ENCODE measurements at regions not wholly inside any gene's neighbourhood (a gene's known extent, or its start where the extent isn't known, plus 50 kb on each side); places are given as distances from the start of the nearest gene placed in this dataset.

DNA sequence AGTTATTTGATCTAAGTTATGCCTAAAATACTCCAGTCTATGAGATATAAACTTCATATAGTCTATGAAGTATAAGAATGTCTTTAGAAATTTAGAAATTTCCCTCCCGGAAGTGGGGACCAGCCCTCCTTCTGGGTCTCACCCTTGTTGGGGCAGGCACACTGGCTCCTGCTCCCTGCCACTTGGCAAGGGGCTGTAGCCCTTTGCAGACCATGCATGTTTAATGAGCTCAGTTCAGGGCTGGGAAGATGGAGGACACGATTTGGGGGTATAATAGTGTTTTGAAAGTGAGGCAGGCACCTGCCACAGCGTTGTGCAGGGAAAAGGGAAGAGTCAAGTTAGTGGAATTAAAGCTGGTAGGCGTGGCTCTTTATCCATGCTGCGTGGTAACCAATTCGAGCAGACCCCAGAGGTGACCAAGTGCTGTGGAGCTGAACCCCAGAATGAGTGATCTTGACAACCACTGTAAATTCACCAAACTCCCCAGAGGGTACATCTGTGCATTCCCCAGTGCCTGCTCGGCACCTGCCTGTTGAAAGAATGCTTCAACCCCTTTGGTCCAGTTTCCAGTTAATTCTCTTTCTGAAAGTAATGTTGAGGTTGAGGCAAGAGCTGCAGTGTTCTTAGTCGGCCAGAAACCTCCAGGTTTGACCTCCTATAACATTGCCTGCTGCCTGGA lies 79.6 kb downstream of the DOP1B start (continued):
- TF ChIP-seq, protein P1, sequence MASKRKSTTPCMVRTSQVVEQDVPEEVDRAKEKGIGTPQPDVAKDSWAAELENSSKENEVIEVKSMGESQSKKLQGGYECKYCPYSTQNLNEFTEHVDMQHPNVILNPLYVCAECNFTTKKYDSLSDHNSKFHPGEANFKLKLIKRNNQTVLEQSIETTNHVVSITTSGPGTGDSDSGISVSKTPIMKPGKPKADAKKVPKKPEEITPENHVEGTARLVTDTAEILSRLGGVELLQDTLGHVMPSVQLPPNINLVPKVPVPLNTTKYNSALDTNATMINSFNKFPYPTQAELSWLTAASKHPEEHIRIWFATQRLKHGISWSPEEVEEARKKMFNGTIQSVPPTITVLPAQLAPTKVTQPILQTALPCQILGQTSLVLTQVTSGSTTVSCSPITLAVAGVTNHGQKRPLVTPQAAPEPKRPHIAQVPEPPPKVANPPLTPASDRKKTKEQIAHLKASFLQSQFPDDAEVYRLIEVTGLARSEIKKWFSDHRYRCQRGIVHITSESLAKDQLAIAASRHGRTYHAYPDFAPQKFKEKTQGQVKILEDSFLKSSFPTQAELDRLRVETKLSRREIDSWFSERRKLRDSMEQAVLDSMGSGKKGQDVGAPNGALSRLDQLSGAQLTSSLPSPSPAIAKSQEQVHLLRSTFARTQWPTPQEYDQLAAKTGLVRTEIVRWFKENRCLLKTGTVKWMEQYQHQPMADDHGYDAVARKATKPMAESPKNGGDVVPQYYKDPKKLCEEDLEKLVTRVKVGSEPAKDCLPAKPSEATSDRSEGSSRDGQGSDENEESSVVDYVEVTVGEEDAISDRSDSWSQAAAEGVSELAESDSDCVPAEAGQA (IDR thresholded peaks at IDR 0.05; ENCODE audit: low read depth), result no peak
- TF ChIP-seq, protein P1 (CRISPR knock-in tag; IDR thresholded peaks at IDR 0.05; ENCODE audit: borderline replicate concordance), result no peak
- TF ChIP-seq SIN3B (IDR thresholded peaks at IDR 0.05; ENCODE audit: low read length) (no peak), ZNF510 (CRISPR knock-in tag; IDR thresholded peaks at IDR 0.05; ENCODE audit: low read depth) (no peak)

DNA sequence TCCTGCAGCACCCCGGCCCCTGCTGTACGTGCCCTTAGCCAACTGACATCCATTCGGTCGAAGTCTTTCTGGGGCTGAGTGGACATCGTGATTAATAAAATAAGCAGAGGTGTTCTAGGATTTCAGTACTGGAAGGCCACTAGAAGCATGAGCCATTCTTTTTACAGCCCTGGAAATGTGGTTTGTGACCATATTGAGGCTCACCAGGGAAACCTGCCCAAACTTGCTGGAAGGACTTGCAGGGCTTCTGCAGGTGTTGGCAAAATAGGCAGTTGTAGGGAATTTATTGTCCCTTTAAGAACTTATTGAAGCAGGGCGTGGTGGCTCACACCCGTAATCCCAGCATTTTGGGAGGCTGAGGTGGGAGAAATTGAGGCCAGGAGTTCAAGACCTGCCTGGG lies 80.8 kb downstream of the DOP1B start:
- DNase-seq (ENCODE audit: low spot score) (no peak), FAIRE-seq (no peak), ATAC-seq (no peak)
- Histone ChIP-seq H4K20me1 (ENCODE audit: insufficient read depth, low read length) (peaks cover 5% of the 10 kb centered on the region; the same call in 1 of the 2 replicates), H3K27me3 (ENCODE audit: control insufficient read depth in 1 of 2, insufficient read depth in 2 of 2, low read length in 2 of 2) (no peaks in the 10 kb centered on the region), H2AFZ (ENCODE audit: low read length) (no peak overlapping the region), H3K9ac (ENCODE audit: insufficient read depth, low read depth, low read length) (no peak overlapping the region), H3K9me3 (ENCODE audit: low read length) (no peaks in the 10 kb centered on the region), H3K4me1 (ENCODE audit: insufficient read depth, low read length) (peaks cover 27% of the 10 kb centered on the region), H3K27ac (ENCODE audit: extremely low read length, insufficient read depth, low read length) (no peak overlapping the region), H3K79me2 (ENCODE audit: insufficient read depth, low read length) (no peaks in the 10 kb centered on the region), H3K36me3 (replicated peaks in 1 of 2; ENCODE audit: control insufficient read depth in 1 of 2, insufficient read depth in 2 of 2, low read length in 2 of 2) (no peaks in the 10 kb centered on the region; a peak in 1 of 5 replicates), H3K4me2 (ENCODE audit: low read depth, low read length) (no peak overlapping the region), H3K4me3 (replicated peaks in 1 of 3; ENCODE audit: insufficient read depth in 1 of 3, low read depth in 2 of 3, low read length in 3 of 3) (no peak overlapping the region)
- in situ Hi-C loops (cut with HindIII; ENCODE audit: extremely low pct_ligation_motif_present, low pct_unique_long_range_greater_than_20kb), result no loop called here
- intact Hi-C loops (cut with micrococcal nuclease; ENCODE audit: unreplicated experiment), result no loop called here
- CTCF ChIA-PET (ENCODE audit: low intra/inter-chr PET ratio, low total read pairs), result no interaction called here
- BruUV-seq (replicated peaks), result no TSS peak
- 93% methylated on average over 6 of the region's 7 CpGs for WGBS (ENCODE audit: low lambda C conversion rate)
- POLR2A ChIA-PET, result no interaction called here
- TF ChIP-seq ZNF577 (CRISPR knock-in tag; IDR thresholded peaks at IDR 0.05; ENCODE audit: borderline replicate concordance, low read depth), result no peak
- TF ChIP-seq JUNB (CRISPR knock-in tag; IDR thresholded peaks at IDR 0.05; ENCODE audit: borderline replicate concordance), result no peak
- TF ChIP-seq SNAI1 (CRISPR knock-in tag; IDR thresholded peaks at IDR 0.05; ENCODE audit: borderline replicate concordance), result no peak
- no peak for TF ChIP-seq RBFOX2 (IDR thresholded peaks at IDR 0.05; ENCODE audit: low read depth, low read length)

Measured in HepG2 (cell line).